ENCODE measurements at regions not wholly inside any gene's neighbourhood (a gene's known extent, or its start where the extent isn't known, plus 50 kb on each side); places are given as distances from the start of the nearest gene placed in this dataset.
"Not testable (repeated sequence)": the region's sequence is repeated elsewhere in the genome, so short reads cannot be mapped to it uniquely, and the experiment has no call there.

- intact Hi-C loops (cut with DNase I) = no loop called here
- ATAC-seq (ENCODE audit: poor library complexity) (peak; percentile 39), DNase-seq (no peak)
Measured at GRCh38 chr6:55963301-55963700, 87.9 kb upstream of the BMP5 start.

- intact Hi-C loops (cut with DNase I) = no loop called here
- ATAC-seq (ENCODE audit: poor library complexity) = no peak
- DNase-seq = no peak
Measured at GRCh38 chr6:55960344-55960743, 85.0 kb upstream of the BMP5 start.

DNA sequence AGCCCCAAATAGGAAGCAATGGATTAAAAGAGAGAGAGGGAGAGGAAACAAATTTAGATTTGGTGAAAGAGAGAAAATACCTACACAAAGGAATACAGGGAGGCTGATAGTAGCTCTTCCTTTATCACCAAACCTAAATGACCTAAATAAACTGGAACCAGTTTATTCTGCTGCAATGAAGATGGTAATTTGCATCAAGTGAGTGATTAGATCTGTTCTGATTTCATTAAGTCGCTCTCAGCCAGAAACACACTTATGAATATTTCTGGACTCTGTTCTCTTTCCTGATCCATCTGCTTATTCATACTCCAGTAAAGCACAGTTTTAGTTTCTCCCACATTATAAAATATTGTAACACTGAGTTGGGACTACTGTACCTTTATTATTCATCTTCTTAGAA lies 83.4 kb upstream of the BMP5 start:
- no peak for ATAC-seq (ENCODE audit: poor library complexity)
- intact Hi-C loops (cut with DNase I) = loop anchor here (10.0 kb wide), 1 partner anchor 684 kb away; no protein-coding TSS in a partner anchor
- no peak for DNase-seq

- intact Hi-C loops (cut with DNase I) = loop anchor here (10.0 kb wide), 1 partner anchor 683 kb away; no protein-coding TSS in a partner anchor
- DNase-seq (no peak), ATAC-seq (ENCODE audit: poor library complexity) (peak; percentile 55)
Measured at GRCh38 chr6:55957961-55958422, 82.6 kb upstream of the BMP5 start.

- DNase-seq = no peak
- intact Hi-C loops (cut with DNase I) = loop anchor here (10.0 kb wide), 1 partner anchor 681 kb away; no protein-coding TSS in a partner anchor
- ATAC-seq (ENCODE audit: poor library complexity) = no peak
Measured at GRCh38 chr6:55955684-55956083, 80.3 kb upstream of the BMP5 start.

GRCh38 chr6:55954436-55954835 lies 79.0 kb upstream of the BMP5 start:
- intact Hi-C loops (cut with DNase I) = loop anchor here (5.0 to 10.0 kb wide), 2 partner anchors 507 to 680 kb away; no protein-coding TSS in a partner anchor
- DNase-seq = no peak
- no peak for ATAC-seq (ENCODE audit: poor library complexity)

GRCh38 chr6:55953335-55953734 lies 77.9 kb upstream of the BMP5 start:
- ATAC-seq (ENCODE audit: poor library complexity) = peak; percentile 87
- intact Hi-C loops (cut with DNase I) = loop anchor here (5.0 to 10.0 kb wide), 2 partner anchors 506 to 679 kb away; no protein-coding TSS in a partner anchor

GRCh38 chr6:55950071-55950814 lies 74.9 kb upstream of the BMP5 start:
- no peak for ATAC-seq (ENCODE audit: poor library complexity)

More at GRCh38 chr6:55953335-55953734, 77.9 kb upstream of the BMP5 start:
- no peak for DNase-seq

DNA sequence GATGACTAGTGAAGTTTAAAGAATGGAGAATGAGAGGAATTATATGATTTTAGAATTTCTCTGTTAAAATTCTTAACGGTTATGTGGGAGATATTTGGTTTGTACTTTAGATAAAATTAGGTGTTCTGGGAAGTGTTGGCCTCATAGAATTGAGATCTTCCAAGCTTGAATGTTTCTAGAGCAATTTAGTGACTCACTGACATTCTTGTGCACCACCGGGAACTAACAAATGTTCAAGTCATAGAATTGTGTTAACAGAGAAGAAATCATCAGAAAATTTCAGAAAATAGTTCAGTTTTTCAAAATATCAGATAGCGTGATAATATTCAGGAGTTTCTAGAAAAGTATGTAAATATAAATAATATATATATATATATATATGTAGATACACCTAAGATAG lies 67.9 kb upstream of the BMP5 start:
- ATAC-seq (ENCODE audit: poor library complexity) (no peak), DNase-seq (no peak)
- intact Hi-C loops (cut with DNase I) = no loop called here

More at GRCh38 chr6:55950071-55950814, 74.9 kb upstream of the BMP5 start:
- intact Hi-C loops (cut with DNase I) = loop anchor here (5.0 to 10.0 kb wide), 2 partner anchors 503 to 675 kb away; no protein-coding TSS in a partner anchor
- no peak for DNase-seq

DNA sequence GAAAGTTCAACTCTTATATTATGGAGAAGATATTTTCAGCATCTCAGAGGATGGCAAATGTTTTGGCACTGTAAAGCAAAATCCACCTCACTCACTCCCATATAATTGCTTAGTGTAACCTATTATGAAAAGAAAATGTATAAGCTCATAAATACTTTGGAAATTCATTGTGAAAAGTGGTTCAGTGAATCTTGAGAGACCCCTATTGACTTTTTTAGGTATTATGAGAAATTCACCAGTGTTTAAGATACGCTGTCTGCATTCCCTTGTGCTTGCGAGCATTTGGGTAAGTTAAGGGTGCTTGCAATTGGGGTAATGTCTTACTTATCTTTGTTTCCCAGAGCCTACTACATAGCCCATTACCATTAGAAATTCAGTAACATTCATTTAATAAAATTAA lies 66.3 kb upstream of the BMP5 start:
- ATAC-seq (ENCODE audit: poor library complexity) = no peak
- intact Hi-C loops (cut with DNase I) = no loop called here
- DNase-seq = no peak

DNA sequence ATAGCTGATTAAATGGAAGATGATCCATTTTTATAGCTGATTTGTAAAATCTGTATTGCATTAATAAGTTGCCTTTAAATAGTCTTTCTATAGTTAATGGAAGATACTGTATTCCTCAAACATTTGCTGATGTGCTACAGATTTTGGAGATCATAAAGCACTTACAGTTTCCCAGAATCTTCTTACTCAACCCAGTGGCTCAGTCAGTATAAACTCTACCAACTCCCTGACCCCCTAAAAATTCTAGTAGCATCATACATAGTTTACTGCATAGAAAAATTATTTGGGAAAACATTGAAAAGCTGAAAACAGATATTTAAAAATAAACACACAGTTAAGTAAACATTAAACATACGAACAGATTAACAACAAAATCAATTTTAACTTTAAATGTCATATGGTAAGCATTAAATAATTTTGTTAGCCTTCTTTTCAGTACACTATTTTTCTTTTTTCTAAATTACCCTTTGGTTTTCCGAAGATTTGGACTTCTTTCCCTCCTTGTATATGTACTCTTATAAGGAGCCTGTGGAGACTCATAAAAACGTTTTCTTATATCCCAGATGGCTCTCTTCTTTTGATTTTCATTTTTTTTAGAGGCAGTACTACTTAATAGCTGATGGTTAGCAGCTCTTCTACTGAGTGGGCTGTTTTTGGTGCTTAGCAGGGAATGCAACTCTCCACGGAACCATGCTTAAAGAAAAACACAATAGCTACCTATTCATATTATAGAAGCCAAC lies 62.7 kb upstream of the BMP5 start:
- DNase-seq (no peak), ATAC-seq (ENCODE audit: poor library complexity) (no peak)

DNA sequence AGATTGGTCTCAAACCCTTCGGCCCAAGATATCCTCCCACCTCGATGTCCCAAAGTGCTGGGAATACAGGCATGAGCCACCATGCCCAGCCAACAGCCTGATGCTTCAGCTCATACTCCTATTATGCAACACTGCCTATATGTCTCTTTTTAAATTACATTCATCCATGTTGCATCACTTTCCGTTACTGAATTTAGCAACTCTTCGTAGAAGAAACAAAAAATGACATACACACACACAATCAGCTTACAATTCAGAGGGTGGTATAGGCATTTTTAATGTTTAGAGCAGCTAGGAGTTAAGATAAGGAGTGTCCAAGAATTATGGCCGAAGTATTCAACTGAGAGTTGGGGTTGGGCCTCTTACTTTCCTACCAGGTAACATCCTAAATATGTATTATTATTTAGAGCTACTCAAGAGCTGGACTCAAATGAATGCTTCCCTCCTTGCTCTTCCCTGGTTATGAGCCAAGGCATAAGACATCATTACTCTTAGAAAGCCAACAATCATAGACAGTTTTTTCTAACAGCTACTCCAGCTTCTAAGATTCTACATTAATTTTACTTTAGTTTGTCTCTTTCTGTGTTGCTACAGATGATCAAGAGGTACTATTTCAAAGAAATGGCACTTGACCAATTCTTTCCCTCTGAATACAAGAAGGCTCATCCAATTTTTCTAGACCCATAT lies 62.0 kb upstream of the BMP5 start:
- intact Hi-C loops (cut with DNase I) = no loop called here
- ATAC-seq (ENCODE audit: poor library complexity) (no peak), DNase-seq (no peak)

More for the DNA sequence above, 62.7 kb upstream of the BMP5 start:
- intact Hi-C loops (cut with DNase I) = no loop called here

GRCh38 chr6:55931101-55931500 lies 55.7 kb upstream of the BMP5 start:
- no peak for DNase-seq
- intact Hi-C loops (cut with DNase I) = no loop called here
- ATAC-seq (ENCODE audit: poor library complexity) = no peak

DNA sequence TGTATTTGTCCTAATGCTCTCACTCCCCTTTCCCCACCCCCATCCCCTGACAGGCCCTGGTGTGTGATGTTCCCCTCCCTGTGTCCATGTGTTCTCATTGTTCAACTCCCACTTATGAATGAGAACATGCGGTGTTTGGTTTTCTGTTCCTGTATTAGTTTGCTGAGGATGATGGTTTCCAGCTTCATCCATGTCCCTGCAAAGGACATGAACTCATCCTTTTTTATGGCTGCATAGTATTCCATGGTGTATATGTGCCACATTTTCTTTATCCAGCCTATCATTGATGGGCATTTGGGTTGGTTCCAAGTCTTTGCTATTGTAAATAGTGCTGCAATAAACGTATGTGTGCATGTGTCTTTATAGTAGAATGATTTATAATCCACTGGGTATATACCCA lies 52.3 kb upstream of the BMP5 start:
- intact Hi-C loops (cut with DNase I); ATAC-seq (ENCODE audit: poor library complexity); DNase-seq: not testable (repeated sequence)

GRCh38 chr6:55925292-55925691 lies 49.9 kb upstream of the BMP5 start:
- DNase-seq (no peak), ATAC-seq (ENCODE audit: poor library complexity) (no peak)
- intact Hi-C loops (cut with DNase I) = no loop called here

Data from Right ventricle myocardium superior (tissue), 1 donor.